Esophagus squamous epithelium (tissue), 5 donors: ENCODE measurements at regions not wholly inside any gene's neighbourhood (a gene's known extent, or its start where the extent isn't known, plus 50 kb on each side); places are given as distances from the start of the nearest gene placed in this dataset.

Experiments used
- DNase-seq: peaks from one replicate; lab custom pipeline; 2025; lab: John Stamatoyannopoulos, UW
- H3K27ac ChIP-seq, 4 donors: fragments of 200-600 bp; sonication (generic); one replicate each; pipeline ENCODE4 v1.5.1; 2016 to 2019; ENCODE audit warnings: mild to moderate bottlenecking in 1 of 4
- H3K27me3 ChIP-seq, 4 donors: fragments of 200-600 bp; sonication (generic); 1 replicate in 3 of 4; 2 replicates in 1 of 4; pipeline versions ENCODE4 v1.5.1 to v1.6.0; 2017 to 2021; ENCODE audit warnings: antibody characterized with exemption in 1 of 4
- H3K36me3 ChIP-seq, 3 donors: fragments of 200-600 bp; sonication (generic); one replicate each; pipeline ENCODE4 v1.5.1; 2016 to 2019
- H3K4me1 ChIP-seq, 3 donors: fragments of 200-600 bp; sonication (generic); one replicate each; pipeline ENCODE4 v1.5.1; 2017 to 2019
- H3K4me3 ChIP-seq, 4 donors: fragments of 200-600 bp; sonication (generic); 1 replicate in 3 of 4; 2 replicates in 1 of 4; pipeline ENCODE4 v1.5.1; 2016 to 2019; ENCODE audit warnings: mild to moderate bottlenecking in 2 of 4, moderate library complexity in 1 of 4
- H3K9me3 ChIP-seq, 3 donors: fragments of 200-600 bp; sonication (generic); one replicate each; pipeline ENCODE4 v1.5.1; 2016 to 2019
- CTCF ChIP-seq, 6 experiments: fragments of 450-650 bp in 4 of 6; fragments of 200-600 bp in 2 of 6; sonication (generic) in 2 of 6; IDR thresholded peaks; one replicate each; pipeline ENCODE4 v1.5.1; 2016 to 2019; ENCODE audit warnings: antibody characterized with exemption in 6 of 6, mild to moderate bottlenecking in 4 of 6, moderate library complexity in 4 of 6
- POLR2A ChIP-seq, 4 donors: fragments of 450-650 bp; IDR thresholded peaks; one replicate each; pipeline ENCODE4 v1.6.1; 2017; ENCODE audit warnings: antibody characterized with exemption in 4 of 4, mild to moderate bottlenecking in 4 of 4, moderate library complexity in 3 of 4
- WGBS, 2 donors: methylation state at CpG; one replicate each; pipeline ENCODE4 v1.1.5; 2018; 5-methylcytosine and 5-hydroxymethylcytosine counted together
- intact Hi-C: fragments of 100-400 bp; cut with DNase I; formaldehyde crosslinking; loops from one replicate; pipeline ENCODE4 v1.15.0; 2022
- donor health status: DM: yes; HTN: yes; CAD: no.

- TF ChIP-seq POLR2A (IDR thresholded peaks at IDR 0.05): no peak
- TF ChIP-seq CTCF (IDR thresholded peaks at IDR 0.05): no peak
- H3K4me3 ChIP-seq: no peak overlapping the region
- H3K27ac ChIP-seq: no peak overlapping the region
- 60 to 75% methylated on average over 1 of the region's 1 CpG for WGBS, 2 donors
- H3K36me3 ChIP-seq: no peaks in the 10 kb centered on the region
- no peaks in the 10 kb centered on the region for H3K9me3 ChIP-seq
- DNase-seq: no peak
- intact Hi-C loops: no loop called here
- H3K4me1 ChIP-seq: peaks cover 0 to 9% (median 7%) of the 10 kb centered on the region in 3 donors
- H3K27me3 ChIP-seq: no peaks in the 10 kb centered on the region
Observed at GRCh38 chr3:59605318-59605717, 555.5 kb upstream of the CFAP20DC start.

GRCh38 chr3:59601486-59601885, 551.7 kb upstream of the CFAP20DC start:
- H3K4me1 ChIP-seq: no peaks in the 10 kb centered on the region
- no peak overlapping the region for H3K27ac ChIP-seq
- DNase-seq: no peak
- WGBS, 2 donors: 73 to 91% methylated on average over 1 of the region's 1 CpG
- H3K9me3 ChIP-seq: no peaks in the 10 kb centered on the region
- no peak for TF ChIP-seq CTCF (IDR thresholded peaks at IDR 0.05)
- no peak for TF ChIP-seq POLR2A (IDR thresholded peaks at IDR 0.05)
- no peaks in the 10 kb centered on the region for H3K36me3 ChIP-seq
- H3K27me3 ChIP-seq: no peaks in the 10 kb centered on the region
- intact Hi-C loops: no loop called here
- H3K4me3 ChIP-seq: no peak overlapping the region

GRCh38 chr3:59600631-59601030, 550.8 kb upstream of the CFAP20DC start:
- TF ChIP-seq CTCF (IDR thresholded peaks at IDR 0.05) (no peak), POLR2A (IDR thresholded peaks at IDR 0.05) (no peak)
- no peaks in the 10 kb centered on the region for H3K36me3 ChIP-seq
- no peak overlapping the region for H3K27ac ChIP-seq
- no peak overlapping the region for H3K4me3 ChIP-seq
- H3K4me1 ChIP-seq: no peaks in the 10 kb centered on the region
- intact Hi-C loops: no loop called here
- H3K9me3 ChIP-seq: no peaks in the 10 kb centered on the region
- WGBS, 2 donors: 39 to 58% methylated on average over 2 of the region's 2 CpGs
- H3K27me3 ChIP-seq: no peaks in the 10 kb centered on the region
- DNase-seq: no peak

- H3K9me3 ChIP-seq: no peaks in the 10 kb centered on the region
Observed at GRCh38 chr3:59596741-59597140, 546.9 kb upstream of the CFAP20DC start.

GRCh38 chr3:59595830-59596229, 546.0 kb upstream of the CFAP20DC start:
- Histone ChIP-seq H3K36me3 (no peaks in the 10 kb centered on the region), H3K9me3 (no peaks in the 10 kb centered on the region), H3K27me3 (no peaks in the 10 kb centered on the region), H3K4me1 (no peaks in the 10 kb centered on the region), H3K4me3 (no peak overlapping the region), H3K27ac (no peak overlapping the region)
- intact Hi-C loops: no loop called here
- DNase-seq: no peak
- no peak for TF ChIP-seq CTCF (IDR thresholded peaks at IDR 0.05)
- TF ChIP-seq POLR2A (IDR thresholded peaks at IDR 0.05): no peak

More at GRCh38 chr3:59596741-59597140, 546.9 kb upstream of the CFAP20DC start:
- H3K27ac ChIP-seq: no peak overlapping the region
- no peaks in the 10 kb centered on the region for H3K36me3 ChIP-seq
- no peaks in the 10 kb centered on the region for H3K4me1 ChIP-seq
- TF ChIP-seq CTCF (IDR thresholded peaks at IDR 0.05) (no peak), POLR2A (IDR thresholded peaks at IDR 0.05) (no peak)
- H3K4me3 ChIP-seq: no peak overlapping the region
- no peak for DNase-seq
- intact Hi-C loops: no loop called here
- WGBS, 2 donors: 28 to 31% methylated on average over 1 of the region's 1 CpG
- no peaks in the 10 kb centered on the region for H3K27me3 ChIP-seq
